Right cardiac atrium (tissue), 5 donors: ENCODE measurements at regions not wholly inside any gene's neighbourhood (a gene's known extent, or its start where the extent isn't known, plus 50 kb on each side); places are given as distances from the start of the nearest gene placed in this dataset.
A peak's percentile ranks its signal among the peaks of the same experiment; 100 is the strongest.

Experiments used
- ATAC-seq, 2 donors: fragments of 200-7000 bp; cut with Tn5 transposase; one replicate each; pipeline versions ENCODE4 v1.8.0 to v1.9.1; 2020; ENCODE audit warnings: moderate library complexity in 2 of 2, mild to moderate bottlenecking in 1 of 2
- DNase-seq, 3 donors: peaks; one replicate each; pipeline ENCODE4 v3.0.0-alpha.2; 2020
- H3K27ac ChIP-seq: one replicate; pipeline ENCODE4 v1.5.1; 2013; ENCODE audit warnings: mild to moderate bottlenecking, low read length, control low read depth, moderate library complexity
- H3K27me3 ChIP-seq: one replicate; pipeline ENCODE4 v1.6.1; 2013; ENCODE audit not compliant: control insufficient read depth, insufficient read depth
- H3K4me1 ChIP-seq: one replicate; pipeline ENCODE4 v1.6.1; 2013; ENCODE audit warnings: low read length; ENCODE audit not compliant: control insufficient read depth, insufficient read depth
- H3K4me3 ChIP-seq: one replicate; pipeline ENCODE4 v1.5.1; 2013; ENCODE audit warnings: low read length, control low read depth
- H3K9me3 ChIP-seq: one replicate; pipeline ENCODE4 v1.6.1; 2013; ENCODE audit warnings: low read length; ENCODE audit not compliant: control insufficient read depth
- WGBS: extraction: QIAGEN DNeasy Blood & Tissue Kit; methylation state at CpG from one replicate; pipeline ENCODE4 v1.1.7; 2013; 5-methylcytosine and 5-hydroxymethylcytosine counted together
- intact Hi-C, 4 donors: fragments of 100-400 bp; cut with DNase I; formaldehyde crosslinking; loops; one replicate each; pipeline versions ENCODE4 v1.11.0 to v1.14.0; 2022 to 2023
- donor health status: healthy with polysubstance abuse.
- donor health status: DM: no; HTN: yes; CAD: no.
- donor health status: DM: no; HTN: no; CAD: no.
- donor health status: DM: no; HTN: yes; CAD: no; lungs with severe emphysema.
- donor health status: DM: yes; HTN: yes; CAD: no.

DNA sequence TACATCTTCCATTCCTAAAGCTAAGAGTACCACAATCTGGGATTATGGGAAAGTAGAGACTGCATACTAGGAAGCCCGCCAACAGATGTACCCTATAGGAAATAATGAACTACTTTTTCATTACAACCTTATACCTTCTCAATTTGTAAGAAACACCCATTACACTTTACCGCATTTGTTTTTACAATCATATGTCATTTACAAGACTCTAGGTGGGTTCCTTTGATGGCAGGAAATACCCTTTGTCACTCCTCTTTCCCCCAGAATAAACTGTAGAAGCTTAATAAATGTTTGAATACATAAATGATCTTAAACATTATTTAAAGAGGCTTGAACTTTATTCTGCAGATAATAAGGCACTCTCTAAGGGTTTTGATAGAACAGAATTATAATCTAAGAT lies 150.1 kb upstream of the TGFBR2 start:
- Histone ChIP-seq H3K9me3 (no peaks in the 10 kb centered on the region), H3K4me3 (no peak overlapping the region), H3K27me3 (no peaks in the 10 kb centered on the region), H3K4me1 (peaks cover 1% of the 10 kb centered on the region), H3K27ac (no peak overlapping the region)
- WGBS = 90% methylated on average over 2 of the region's 2 CpGs
- DNase-seq = no peak
- intact Hi-C loops = loop anchor here in 2 of 4 donors (10.0 kb wide), 2 partner anchors 59 to 111 kb away; no protein-coding TSS in a partner anchor
- no peak for ATAC-seq

DNA sequence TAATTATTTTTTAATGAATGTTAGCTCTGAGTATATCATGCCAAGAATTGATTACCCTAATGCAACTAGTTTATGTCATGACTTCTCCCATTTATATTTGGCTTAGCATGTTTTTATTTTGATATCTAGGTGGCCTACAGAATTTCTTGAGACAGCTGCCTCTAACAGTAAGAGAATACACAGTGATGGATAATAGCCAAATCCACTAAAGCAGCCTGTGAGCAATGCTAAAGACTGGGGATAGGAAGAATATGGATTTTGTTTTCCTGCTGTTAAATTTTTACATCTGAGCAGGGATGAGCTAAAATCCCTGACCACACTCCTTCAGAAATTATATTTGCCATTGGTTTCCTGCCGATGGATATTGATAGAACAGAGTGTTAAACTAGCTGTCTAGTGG lies 149.3 kb upstream of the TGFBR2 start:
- WGBS = 74% methylated on average over 1 of the region's 1 CpG
- Histone ChIP-seq H3K9me3 (no peaks in the 10 kb centered on the region), H3K27ac (no peak overlapping the region), H3K4me1 (peaks cover 1% of the 10 kb centered on the region), H3K4me3 (no peak overlapping the region), H3K27me3 (no peaks in the 10 kb centered on the region)
- ATAC-seq = no peak
- intact Hi-C loops = loop anchor here in 2 of 4 donors (10.0 kb wide), 2 partner anchors 58 to 112 kb away; no protein-coding TSS in a partner anchor
- no peak for DNase-seq

DNA sequence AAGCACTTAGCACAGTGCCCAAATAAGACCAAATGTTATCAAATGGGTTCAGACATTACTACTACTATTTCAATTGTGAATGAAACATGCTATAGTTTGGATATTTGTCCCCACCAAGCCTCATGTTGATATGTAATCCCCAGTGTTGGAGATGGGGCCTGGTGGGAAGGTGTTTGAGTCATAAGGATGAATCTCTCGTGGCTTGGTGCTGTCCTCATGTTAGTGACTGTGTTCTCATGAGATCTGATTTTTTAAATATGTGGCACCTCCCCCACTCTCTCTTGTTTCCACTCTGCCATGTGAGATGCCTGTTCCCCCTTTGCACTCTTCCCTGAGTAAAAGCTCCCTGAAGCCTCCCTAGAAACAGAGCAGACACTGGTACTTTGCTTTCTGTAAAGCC lies 148.7 kb upstream of the TGFBR2 start:
- Histone ChIP-seq H3K4me1 (peaks cover 1% of the 10 kb centered on the region), H3K27me3 (no peaks in the 10 kb centered on the region), H3K27ac (peak overlapping the region; percentile 20), H3K4me3 (no peak overlapping the region), H3K9me3 (no peaks in the 10 kb centered on the region)
- intact Hi-C loops = loop anchor here in 2 of 4 donors (10.0 kb wide), 2 partner anchors 57 to 113 kb away; no protein-coding TSS in a partner anchor
- 85% methylated on average over 1 of the region's 1 CpG for WGBS
- ATAC-seq (no peak), DNase-seq (no peak)

DNA sequence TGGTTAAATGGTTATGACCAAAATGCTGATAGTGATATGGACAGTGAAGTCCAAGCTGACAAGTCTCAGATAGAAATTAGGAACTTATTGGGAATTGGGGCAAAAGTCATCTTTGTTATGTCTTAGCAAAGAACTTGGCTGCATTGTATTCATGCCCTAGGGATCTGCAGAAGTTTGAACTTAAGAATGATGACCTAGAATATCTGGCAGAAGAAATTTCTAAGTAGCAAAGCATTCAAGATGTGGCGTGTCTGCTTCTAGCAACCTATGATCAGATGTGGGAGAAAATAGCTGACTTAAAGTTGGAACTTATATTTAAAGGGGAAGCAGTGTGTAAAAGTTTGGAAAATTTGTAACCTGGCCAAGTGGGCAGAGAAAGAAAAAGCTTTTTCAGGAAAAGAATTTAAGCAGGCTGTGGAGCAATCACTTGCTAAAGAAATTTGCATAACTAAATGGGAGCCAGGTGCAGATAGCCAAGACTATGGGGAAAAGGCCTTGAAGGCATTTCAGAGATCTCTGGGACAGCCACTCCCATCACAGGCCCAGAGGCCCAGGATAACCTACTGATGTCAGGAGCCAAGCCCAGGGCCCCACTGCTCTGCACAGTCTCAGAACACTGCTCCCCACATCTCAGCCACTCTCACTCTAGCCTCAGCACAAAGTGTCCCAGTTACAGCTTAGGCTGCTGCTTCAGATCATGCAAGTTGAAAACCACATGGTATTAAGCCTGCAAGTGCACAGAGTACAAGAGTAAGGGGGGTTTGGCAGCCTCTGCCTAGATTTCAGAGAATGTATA lies 147.8 kb upstream of the TGFBR2 start:
- Histone ChIP-seq H3K9me3 (no peaks in the 10 kb centered on the region), H3K4me1 (peaks cover 1% of the 10 kb centered on the region), H3K4me3 (no peak overlapping the region), H3K27me3 (no peaks in the 10 kb centered on the region), H3K27ac (peak overlapping the region; percentile 12)
- intact Hi-C loops = loop anchor here in 2 of 4 donors (10.0 kb wide), 2 partner anchors 56 to 114 kb away; no protein-coding TSS in a partner anchor
- WGBS = 59% methylated on average over 1 of the region's 1 CpG
- DNase-seq = peak in 2 of 3 donors; percentile 42 to 53
- peak; percentile 45 to 56 for ATAC-seq

DNA sequence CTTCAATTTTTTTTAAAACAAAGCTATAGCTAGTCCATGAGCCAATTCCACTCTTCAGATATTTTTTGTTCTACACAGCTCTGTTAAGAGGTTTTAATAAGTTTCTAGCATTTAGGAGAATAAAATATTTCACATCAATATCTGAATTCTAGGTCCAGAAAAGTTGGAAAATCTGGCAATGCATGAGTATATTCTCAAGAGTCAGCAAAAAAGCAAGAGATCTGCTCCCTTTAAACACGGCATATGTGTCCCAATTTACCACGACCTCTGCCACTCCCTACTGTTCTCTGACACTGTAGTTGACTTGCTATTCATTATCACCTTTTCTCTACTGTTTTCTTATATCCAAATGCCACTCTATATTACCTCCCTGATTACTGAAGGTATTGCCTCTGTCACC lies 145.1 kb upstream of the TGFBR2 start:
- no peak for ATAC-seq
- H3K4me3 ChIP-seq = no peak overlapping the region
- intact Hi-C loops = no loop called here
- H3K27me3 ChIP-seq = no peaks in the 10 kb centered on the region
- DNase-seq = no peak
- WGBS = 83% methylated on average over 2 of the region's 2 CpGs
- H3K27ac ChIP-seq = no peak overlapping the region
- H3K4me1 ChIP-seq = no peaks in the 10 kb centered on the region
- no peaks in the 10 kb centered on the region for H3K9me3 ChIP-seq

DNA sequence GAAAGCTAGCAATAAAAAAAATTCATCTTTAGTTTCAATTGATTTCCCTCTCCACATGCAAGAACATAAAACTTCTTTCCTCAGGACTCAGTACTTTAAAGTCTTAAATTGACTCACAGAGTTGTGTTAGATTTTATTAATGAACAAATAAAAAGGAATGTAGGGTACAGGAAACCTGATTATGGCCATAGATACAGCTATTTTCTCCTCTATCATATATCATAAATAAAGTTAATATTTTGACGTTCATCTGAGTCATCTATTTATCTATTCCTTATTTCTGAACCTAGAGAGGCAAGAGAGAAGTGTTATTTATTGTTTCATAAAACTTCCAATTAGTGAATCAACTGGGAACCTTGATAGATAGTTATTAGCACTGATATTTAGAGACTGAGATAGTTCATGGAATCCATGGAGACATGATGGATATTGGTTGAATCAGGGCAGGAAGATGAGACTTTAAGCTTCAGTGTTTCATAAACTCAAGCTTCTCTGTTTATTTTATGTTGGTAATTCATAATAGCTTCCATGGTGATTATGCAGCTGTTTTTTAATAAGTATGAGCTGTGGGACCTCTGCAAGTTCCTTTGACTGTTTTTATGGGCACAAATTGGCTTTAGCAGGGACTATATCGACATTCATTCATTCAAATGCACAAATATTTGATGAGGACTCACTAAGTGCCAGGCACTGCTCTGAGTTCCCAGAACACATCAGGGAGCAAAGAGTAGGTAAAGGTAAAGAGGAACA lies 143.5 kb upstream of the TGFBR2 start:
- DNase-seq (no peak), ATAC-seq (no peak)
- Histone ChIP-seq H3K27ac (no peak overlapping the region), H3K4me3 (no peak overlapping the region), H3K4me1 (no peaks in the 10 kb centered on the region), H3K27me3 (no peaks in the 10 kb centered on the region), H3K9me3 (no peaks in the 10 kb centered on the region)
- WGBS = 78% methylated on average over 2 of the region's 2 CpGs
- intact Hi-C loops = no loop called here

DNA sequence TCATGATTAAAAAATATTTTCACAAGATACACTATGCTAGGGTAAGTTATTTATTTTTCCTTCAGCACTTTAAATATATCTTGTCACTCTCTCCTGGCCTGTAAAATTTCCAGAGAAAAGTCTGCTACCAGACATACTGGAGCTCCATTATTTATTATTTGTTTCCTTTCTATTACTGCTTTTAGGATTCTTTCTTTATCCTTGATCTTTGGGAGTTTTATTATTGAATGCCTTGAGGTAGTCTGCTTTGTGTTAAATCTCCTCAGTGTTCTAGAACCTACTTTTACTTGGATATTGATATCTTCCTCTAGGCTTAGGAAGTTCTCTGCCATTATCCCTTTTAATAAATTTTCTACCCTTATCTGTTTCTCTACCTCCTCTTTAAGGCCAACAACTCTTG lies 142.0 kb upstream of the TGFBR2 start:
- Histone ChIP-seq H3K9me3 (no peaks in the 10 kb centered on the region), H3K4me1 (no peaks in the 10 kb centered on the region), H3K4me3 (no peak overlapping the region), H3K27ac (no peak overlapping the region), H3K27me3 (no peaks in the 10 kb centered on the region)
- intact Hi-C loops = no loop called here
- ATAC-seq = no peak
- DNase-seq = no peak

DNA sequence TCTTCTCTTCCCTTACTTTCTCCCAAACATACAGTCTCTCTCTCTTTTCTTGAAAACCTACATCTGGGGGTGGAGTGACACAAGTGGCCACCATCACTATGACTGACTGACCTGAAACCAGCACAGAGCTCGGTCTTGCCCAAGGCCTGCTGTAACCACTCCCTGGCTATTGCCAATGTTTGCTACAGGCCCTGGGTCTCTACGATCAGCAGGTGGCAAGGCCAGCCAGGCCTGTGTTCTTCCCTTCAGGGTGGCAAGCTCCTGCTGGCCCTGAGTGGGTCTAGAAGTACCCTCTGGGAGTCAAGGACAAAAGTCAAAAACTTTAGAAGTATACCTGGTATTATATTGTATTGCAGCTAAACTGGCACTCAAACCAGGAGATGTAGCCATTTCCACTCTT lies 140.9 kb upstream of the TGFBR2 start:
- Histone ChIP-seq H3K27ac (no peak overlapping the region), H3K27me3 (no peaks in the 10 kb centered on the region), H3K4me3 (no peak overlapping the region), H3K4me1 (no peaks in the 10 kb centered on the region), H3K9me3 (no peaks in the 10 kb centered on the region)
- intact Hi-C loops = no loop called here
- ATAC-seq (no peak), DNase-seq (no peak)
- 98% methylated on average over 2 of the region's 2 CpGs for WGBS

DNA sequence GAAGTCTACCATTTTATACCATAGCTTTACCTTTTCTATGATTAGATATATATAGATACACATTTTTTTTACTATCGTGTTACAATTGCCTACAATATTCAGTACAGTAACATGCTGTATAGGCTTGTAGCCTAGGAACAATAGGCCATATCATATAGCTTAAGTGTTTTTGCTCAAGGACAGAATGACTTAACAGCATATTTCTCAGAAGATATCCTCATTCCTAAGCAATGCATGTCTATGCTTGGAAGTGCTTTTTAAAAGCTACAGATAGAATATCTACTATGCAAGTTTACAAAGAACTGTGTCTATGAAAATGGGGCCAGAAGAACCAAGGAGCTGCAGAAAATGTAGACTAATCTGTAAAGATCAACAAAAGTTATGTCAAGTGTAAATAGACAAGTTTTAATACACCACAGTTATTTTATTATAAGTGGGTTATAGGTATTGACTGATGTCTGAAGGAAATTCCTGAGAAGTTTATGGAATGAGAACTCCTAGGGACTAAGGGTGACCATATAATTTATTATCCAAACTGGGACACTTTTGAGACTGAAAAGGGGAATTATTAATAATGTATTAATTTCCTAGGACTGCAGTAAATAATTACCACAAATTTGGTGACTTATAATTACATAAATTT lies 138.7 kb upstream of the TGFBR2 start:
- Histone ChIP-seq H3K27me3 (no peaks in the 10 kb centered on the region), H3K27ac (no peak overlapping the region), H3K4me1 (peaks cover 3% of the 10 kb centered on the region), H3K4me3 (no peak overlapping the region), H3K9me3 (no peaks in the 10 kb centered on the region)
- ATAC-seq (no peak), DNase-seq (no peak)
- intact Hi-C loops = no loop called here
- 74% methylated on average over 1 of the region's 1 CpG for WGBS

DNA sequence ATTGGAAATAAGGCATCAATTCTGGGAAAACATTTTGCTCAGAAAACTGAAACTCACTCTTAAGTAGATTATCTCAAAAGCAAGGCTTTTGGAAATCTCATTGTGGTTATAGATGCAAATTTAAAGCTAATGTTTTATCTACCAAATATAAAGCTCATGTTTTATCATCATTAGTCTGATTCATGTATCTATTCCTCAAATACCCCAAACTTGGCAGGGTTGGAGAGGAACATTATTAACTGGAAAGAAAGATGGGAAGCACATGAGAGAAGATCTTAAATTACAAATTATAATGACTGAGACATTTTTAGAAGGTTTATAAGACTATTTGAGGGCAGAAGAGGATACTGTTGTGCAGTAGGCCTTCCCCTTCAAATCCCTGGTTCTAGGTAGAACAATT lies 137.3 kb upstream of the TGFBR2 start:
- intact Hi-C loops = no loop called here
- DNase-seq (no peak), ATAC-seq (no peak)

DNA sequence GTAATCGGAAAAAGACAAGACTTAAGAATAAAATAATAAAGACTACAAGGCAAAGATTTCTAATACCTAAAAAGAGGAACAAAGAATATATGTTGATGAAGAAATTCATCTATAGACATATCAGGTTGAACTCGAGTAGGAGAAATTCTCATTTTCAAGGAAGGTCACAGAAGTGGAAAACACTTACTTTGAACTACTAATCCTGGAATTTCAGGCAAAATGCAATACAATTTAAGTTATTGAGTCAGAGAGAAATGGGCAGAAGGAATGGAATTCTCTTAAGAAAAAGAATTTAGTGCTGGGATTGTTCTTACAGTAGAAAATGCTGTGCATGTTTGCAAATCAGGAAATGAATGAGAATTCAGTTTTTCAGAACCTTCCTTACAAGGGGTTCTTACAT lies 135.9 kb upstream of the TGFBR2 start:
- Histone ChIP-seq H3K9me3 (no peaks in the 10 kb centered on the region), H3K27me3 (no peaks in the 10 kb centered on the region), H3K27ac (no peak overlapping the region), H3K4me3 (no peak overlapping the region), H3K4me1 (peaks cover 3% of the 10 kb centered on the region)
- DNase-seq = no peak
- ATAC-seq = no peak
- intact Hi-C loops = no loop called here
- 91% methylated on average over 2 of the region's 2 CpGs for WGBS

More for the DNA sequence above, 137.3 kb upstream of the TGFBR2 start:
- H3K27ac ChIP-seq = no peak overlapping the region
- H3K27me3 ChIP-seq = no peaks in the 10 kb centered on the region
- no peaks in the 10 kb centered on the region for H3K9me3 ChIP-seq
- peaks cover 3% of the 10 kb centered on the region for H3K4me1 ChIP-seq
- H3K4me3 ChIP-seq = no peak overlapping the region
